H9 (cell line): ENCODE measurements at regions not wholly inside any gene's neighbourhood (a gene's known extent, or its start where the extent isn't known, plus 50 kb on each side); places are given as distances from the start of the nearest gene placed in this dataset.

Experiments used
- DNase-seq: peaks from one replicate; pipeline ENCODE4 v3.0.0-alpha.2; 2017
- H2AFZ ChIP-seq: one replicate; pipeline ENCODE4 v1.6.1; 2013; ENCODE audit warnings: mild to moderate bottlenecking, low read length, control low read depth, moderate library complexity
- H2AK5ac ChIP-seq: 2 replicates; pipeline ENCODE4 v1.6.1; 2013; ENCODE audit warnings: low read length, control low read depth, mixed read lengths; ENCODE audit not compliant: insufficient read length
- H2BK120ac ChIP-seq: one replicate; pipeline ENCODE4 v1.6.1; 2013; ENCODE audit warnings: low read depth, mild to moderate bottlenecking, low read length, control low read depth, inconsistent platforms; ENCODE audit not compliant: poor library complexity, severe bottlenecking
- H2BK12ac ChIP-seq: 2 replicates; pipeline ENCODE4 v1.6.1; 2013; ENCODE audit warnings: low read length, control low read depth, mixed read lengths, low read depth; ENCODE audit not compliant: insufficient read length
- H2BK15ac ChIP-seq: 2 replicates; pipeline ENCODE4 v1.6.1; 2013; ENCODE audit warnings: low read depth, low read length, control low read depth
- H2BK20ac ChIP-seq: one replicate; pipeline ENCODE4 v1.6.1; 2013; ENCODE audit warnings: low read depth, mild to moderate bottlenecking, low read length, control low read depth, inconsistent platforms; ENCODE audit not compliant: poor library complexity, severe bottlenecking
- H2BK5ac ChIP-seq: 2 replicates; pipeline ENCODE4 v1.6.1; 2013; ENCODE audit warnings: low read length, control low read depth, mixed read lengths; ENCODE audit not compliant: insufficient read length
- H3K14ac ChIP-seq: 2 replicates; pipeline ENCODE4 v1.6.1; 2013; ENCODE audit warnings: low read length, control low read depth; ENCODE audit not compliant: insufficient read depth
- H3K18ac ChIP-seq: 2 replicates; pipeline ENCODE4 v1.6.1; 2013; ENCODE audit warnings: low read depth, mild to moderate bottlenecking, mixed read lengths, low read length, control low read depth; ENCODE audit not compliant: insufficient read length
- H3K23ac ChIP-seq: 2 replicates; pipeline ENCODE4 v1.6.1; 2013; ENCODE audit warnings: low read length, control low read depth, mixed read lengths, low read depth; ENCODE audit not compliant: insufficient read length
- H3K23me2 ChIP-seq: 2 replicates; pipeline ENCODE4 v1.6.1; 2013; ENCODE audit warnings: low read depth, mild to moderate bottlenecking, mixed read lengths, low read length, control low read depth; ENCODE audit not compliant: insufficient read length, poor library complexity, severe bottlenecking
- H3K27ac ChIP-seq: 2 replicates; pipeline ENCODE4 v1.5.1; 2013; ENCODE audit warnings: low read length, control low read depth, mixed read lengths, low read depth; ENCODE audit not compliant: insufficient read length
- H3K27me3 ChIP-seq: 2 replicates; pipeline ENCODE4 v1.6.1; 2013; ENCODE audit warnings: low read length, control low read depth, inconsistent platforms; ENCODE audit not compliant: insufficient read depth
- H3K4ac ChIP-seq: 2 replicates; pipeline ENCODE4 v1.6.1; 2013; ENCODE audit warnings: low read depth, mild to moderate bottlenecking, control low read depth, inconsistent platforms, low read length, moderate library complexity
- H3K4me1 ChIP-seq: 2 replicates; pipeline ENCODE4 v1.6.1; 2013; ENCODE audit warnings: low read length, control low read depth, inconsistent platforms; ENCODE audit not compliant: insufficient read depth
- H3K4me2 ChIP-seq: 2 replicates; pipeline ENCODE4 v1.6.1; 2013; ENCODE audit warnings: low read length, control low read depth, mixed read lengths; ENCODE audit not compliant: insufficient read length, insufficient read depth
- H3K56ac ChIP-seq: 2 replicates; pipeline ENCODE4 v1.6.1; 2013; ENCODE audit warnings: low read depth, mild to moderate bottlenecking, mixed read lengths, low read length, control low read depth; ENCODE audit not compliant: insufficient read length
- H3K79me1 ChIP-seq: 2 replicates; pipeline ENCODE4 v1.6.1; 2013; ENCODE audit warnings: low read depth, mild to moderate bottlenecking, moderate library complexity, low read length, control low read depth, inconsistent platforms; ENCODE audit not compliant: insufficient read depth, poor library complexity, severe bottlenecking
- H3K79me2 ChIP-seq: 2 replicates; pipeline ENCODE4 v1.6.1; 2013; ENCODE audit warnings: low read length, control low read depth, inconsistent platforms; ENCODE audit not compliant: insufficient read depth
- H3K9ac ChIP-seq: 2 replicates; pipeline ENCODE4 v1.6.1; 2013; ENCODE audit warnings: low read length, control low read depth, mixed read lengths; ENCODE audit not compliant: insufficient read length; ENCODE audit errors: extremely low read depth
- H3K9me3 ChIP-seq: one replicate; pipeline ENCODE4 v1.6.1; 2013; ENCODE audit warnings: low read depth, low read length, inconsistent platforms; ENCODE audit not compliant: control insufficient read depth
- H3T11ph ChIP-seq: one replicate; pipeline ENCODE4 v1.6.1; 2013; ENCODE audit warnings: mild to moderate bottlenecking, low read length, control low read depth, inconsistent platforms
- H4K20me1 ChIP-seq: one replicate; pipeline ENCODE4 v1.6.1; 2013; ENCODE audit not compliant: control insufficient read depth, insufficient read length, insufficient read depth
- H4K5ac ChIP-seq: 2 replicates; pipeline ENCODE4 v1.6.1; 2013; ENCODE audit warnings: low read depth, mild to moderate bottlenecking, mixed read lengths, low read length, control low read depth; ENCODE audit not compliant: insufficient read length
- H4K8ac ChIP-seq: replicated peaks from 2 replicates; pipeline ENCODE4 v1.6.1; 2013; ENCODE audit warnings: low read length, control low read depth, mixed read lengths, low read depth; ENCODE audit not compliant: insufficient read length
- H4K91ac ChIP-seq: 2 replicates; pipeline ENCODE4 v1.6.1; 2013; ENCODE audit warnings: low read depth, mild to moderate bottlenecking, moderate library complexity, mixed read lengths, low read length, control low read depth; ENCODE audit not compliant: insufficient read length
- H3K27ac Mint-ChIP-seq, 3 experiments: 2 replicates in 2 of 3; 3 replicates in 1 of 3; pipeline ENCODE4 v1.8.0; 2020 to 2021; ENCODE audit warnings: mixed read lengths in 3 of 3, mild to moderate bottlenecking in 1 of 3, moderate library complexity in 1 of 3
- H3K27me3 Mint-ChIP-seq: 2 replicates; pipeline ENCODE4 v1.8.0; 2021; ENCODE audit warnings: low read depth, mild to moderate bottlenecking, moderate library complexity, mixed read lengths
- H3K36me3 Mint-ChIP-seq, 3 experiments: 2 replicates in 2 of 3; 3 replicates in 1 of 3; pipeline ENCODE4 v1.8.0; 2020 to 2021; ENCODE audit warnings: low read depth in 3 of 3, mixed read lengths in 3 of 3; ENCODE audit not compliant: insufficient read depth in 1 of 3
- H3K4me1 Mint-ChIP-seq, 2 experiments: 2 replicates each; pipeline ENCODE4 v1.8.0; 2020; ENCODE audit warnings: mixed read lengths in 2 of 2
- H3K4me3 Mint-ChIP-seq, 2 experiments: 2 replicates in 1 of 2; 3 replicates in 1 of 2; pipeline ENCODE4 v1.8.0; 2020 to 2021; ENCODE audit warnings: mild to moderate bottlenecking in 2 of 2, mixed read lengths in 2 of 2, moderate library complexity in 1 of 2
- H3K9me3 Mint-ChIP-seq, 2 experiments: 2 replicates in 1 of 2; 3 replicates in 1 of 2; pipeline ENCODE4 v1.8.0; 2020; ENCODE audit warnings: mild to moderate bottlenecking in 2 of 2, mixed read lengths in 2 of 2, moderate library complexity in 1 of 2
- WGBS: extraction: QIAGEN DNeasy Blood & Tissue Kit; methylation state at CpG from one replicate; pipeline ENCODE4 v1.1.7; 2013; ENCODE audit warnings: missing lambda C conversion rate, low lambda C conversion rate, mixed read lengths; ENCODE audit not compliant: insufficient read length; ENCODE audit errors: extremely low coverage; 5-methylcytosine and 5-hydroxymethylcytosine counted together
- TF ChIP-seq, protein P1 (sequence below): fragments of 200-600 bp; sonication (generic); conservative IDR thresholded peaks from 3 replicates; pipeline ENCODE4 v1.8.0; 2021; ENCODE audit warnings: antibody characterized with exemption, mild to moderate bottlenecking

DNA sequence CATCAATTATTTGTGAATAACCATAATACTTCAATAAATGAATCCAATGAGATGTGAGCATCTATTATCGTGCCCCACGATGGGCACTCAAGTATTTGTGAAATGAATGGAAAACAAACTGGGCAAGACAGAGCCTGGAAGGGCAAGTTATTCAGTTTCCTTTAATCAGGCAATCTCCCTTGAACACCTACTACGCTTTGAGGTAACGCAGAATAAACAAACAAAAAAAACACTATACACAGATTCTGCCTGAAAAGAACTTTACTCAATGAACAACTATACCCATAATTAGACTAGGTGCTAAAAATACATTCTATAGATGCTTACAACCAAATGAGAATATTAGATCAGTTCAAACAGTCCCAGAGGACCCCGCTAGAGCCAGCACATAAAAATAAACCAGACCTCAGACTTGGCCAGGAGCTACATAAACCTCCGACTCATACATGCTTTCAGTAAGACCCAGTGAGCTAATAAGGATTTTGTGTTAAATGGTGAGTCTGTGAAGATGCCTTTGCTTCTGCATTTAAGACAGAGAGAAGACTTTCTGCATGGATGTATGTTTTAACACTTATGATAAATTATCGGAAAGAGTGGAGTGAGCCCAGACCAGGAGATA lies 121.3 kb downstream of the MPP7 start:
- H2BK5ac ChIP-seq = no peak overlapping the region
- H3K27ac ChIP-seq = no peak overlapping the region
- no peak overlapping the region for H3K4ac ChIP-seq
- H2BK120ac ChIP-seq = no peak overlapping the region
- no peak overlapping the region for H2BK15ac ChIP-seq
- H2BK12ac ChIP-seq = no peak overlapping the region
- no peaks in the 10 kb centered on the region for H3K79me2 ChIP-seq
- H2BK20ac ChIP-seq = no peak overlapping the region
- no peaks in the 10 kb centered on the region for H3K27me3 ChIP-seq
- Mint-ChIP-seq H3K4me1 (peaks cover 3 to 4% of the 10 kb centered on the region in 2 experiments; a peak in 2 of 4 replicates), H3K27ac (peak overlapping the region in 2 of 3 experiments; percentile 10 to 34; a peak in 1 of 7 replicates), H3K9me3 (no peaks in the 10 kb centered on the region), H3K36me3 (no peaks in the 10 kb centered on the region), H3K27me3 (no peaks in the 10 kb centered on the region; the same call in 1 of the 2 replicates), H3K4me3 (no peak overlapping the region)
- H3K9ac ChIP-seq = no peak overlapping the region
- H4K91ac ChIP-seq = no peak overlapping the region
- H3K4me1 ChIP-seq = no peaks in the 10 kb centered on the region
- H4K5ac ChIP-seq = no peak overlapping the region
- no peaks in the 10 kb centered on the region for H3K79me1 ChIP-seq
- no peak overlapping the region for H3K23ac ChIP-seq
- no peak overlapping the region for H4K8ac ChIP-seq
- no peak overlapping the region for H3K56ac ChIP-seq
- DNase-seq = no peak
- TF ChIP-seq, protein P1, sequence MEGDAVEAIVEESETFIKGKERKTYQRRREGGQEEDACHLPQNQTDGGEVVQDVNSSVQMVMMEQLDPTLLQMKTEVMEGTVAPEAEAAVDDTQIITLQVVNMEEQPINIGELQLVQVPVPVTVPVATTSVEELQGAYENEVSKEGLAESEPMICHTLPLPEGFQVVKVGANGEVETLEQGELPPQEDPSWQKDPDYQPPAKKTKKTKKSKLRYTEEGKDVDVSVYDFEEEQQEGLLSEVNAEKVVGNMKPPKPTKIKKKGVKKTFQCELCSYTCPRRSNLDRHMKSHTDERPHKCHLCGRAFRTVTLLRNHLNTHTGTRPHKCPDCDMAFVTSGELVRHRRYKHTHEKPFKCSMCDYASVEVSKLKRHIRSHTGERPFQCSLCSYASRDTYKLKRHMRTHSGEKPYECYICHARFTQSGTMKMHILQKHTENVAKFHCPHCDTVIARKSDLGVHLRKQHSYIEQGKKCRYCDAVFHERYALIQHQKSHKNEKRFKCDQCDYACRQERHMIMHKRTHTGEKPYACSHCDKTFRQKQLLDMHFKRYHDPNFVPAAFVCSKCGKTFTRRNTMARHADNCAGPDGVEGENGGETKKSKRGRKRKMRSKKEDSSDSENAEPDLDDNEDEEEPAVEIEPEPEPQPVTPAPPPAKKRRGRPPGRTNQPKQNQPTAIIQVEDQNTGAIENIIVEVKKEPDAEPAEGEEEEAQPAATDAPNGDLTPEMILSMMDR = no peak
- H3K14ac ChIP-seq = no peak overlapping the region
- no peak overlapping the region for H2AK5ac ChIP-seq
- H3T11ph ChIP-seq = no peak overlapping the region
- no peaks in the 10 kb centered on the region for H4K20me1 ChIP-seq
- no peaks in the 10 kb centered on the region for H3K9me3 ChIP-seq
- no peak overlapping the region for H2AFZ ChIP-seq
- no peak overlapping the region for H3K18ac ChIP-seq
- no peaks in the 10 kb centered on the region for H3K23me2 ChIP-seq
- no CpG with 5 or more reads among the region's 7 CpGs for WGBS
- no peak overlapping the region for H3K4me2 ChIP-seq
